Spleen (tissue), 11 donors: ENCODE measurements at regions not wholly inside any gene's neighbourhood (a gene's known extent, or its start where the extent isn't known, plus 50 kb on each side); places are given as distances from the start of the nearest gene placed in this dataset.

Experiments
- DNase-seq: peaks from one replicate; pipeline ENCODE4 v3.0.0-alpha.2; 2020
- H3K27ac ChIP-seq, 8 donors: fragments of 200-600 bp; sonication (generic) in 7 of 8; 1 replicate in 4 of 8; 2 replicates in 4 of 8; pipeline versions ENCODE4 v1.5.0 to v1.8.0; 2016 to 2021; ENCODE audit warnings: inconsistent platforms in 4 of 8, mild to moderate bottlenecking in 4 of 8, moderate library complexity in 1 of 8
- H3K27me3 ChIP-seq, 7 donors: fragments of 200-600 bp; sonication (generic) in 6 of 7; replicated peaks in 1 of 7; 1 replicate in 4 of 7; 2 replicates in 3 of 7; pipeline versions ENCODE4 v1.5.0 to v1.8.0; 2016 to 2021; ENCODE audit warnings: inconsistent platforms in 3 of 7, mild to moderate bottlenecking in 1 of 7
- H3K36me3 ChIP-seq, 6 donors: fragments of 200-600 bp; sonication (generic) in 5 of 6; 1 replicate in 4 of 6; 2 replicates in 2 of 6; pipeline versions ENCODE4 v1.5.0 to v1.8.0; 2016 to 2021; ENCODE audit warnings: inconsistent platforms in 2 of 6
- H3K4me1 ChIP-seq, 6 donors: fragments of 200-600 bp; sonication (generic) in 5 of 6; 1 replicate in 3 of 6; 2 replicates in 3 of 6; pipeline versions ENCODE4 v1.5.0 to v1.8.0; 2016 to 2021; ENCODE audit warnings: inconsistent platforms in 3 of 6
- H3K4me3 ChIP-seq, 8 donors: fragments of 200-600 bp; sonication (generic) in 7 of 8; 1 replicate in 4 of 8; 2 replicates in 4 of 8; pipeline versions ENCODE4 v1.5.0 to v1.8.0; 2016 to 2021; ENCODE audit warnings: inconsistent platforms in 4 of 8, mild to moderate bottlenecking in 4 of 8, moderate library complexity in 2 of 8
- H3K9me3 ChIP-seq, 8 donors: fragments of 200-600 bp; sonication (generic) in 7 of 8; 1 replicate in 4 of 8; 2 replicates in 4 of 8; pipeline versions ENCODE4 v1.5.0 to v1.8.0; 2016 to 2021; ENCODE audit warnings: inconsistent platforms in 4 of 8
- POLR2A ChIP-seq, 3 donors: fragments of 450-650 bp; IDR thresholded peaks; one replicate each; pipeline ENCODE4 v1.5.1; 2017; ENCODE audit warnings: antibody characterized with exemption in 3 of 3, mild to moderate bottlenecking in 1 of 3
- POLR2AphosphoS5 ChIP-seq, 3 donors: sonication (generic); formaldehyde crosslinking; IDR thresholded peaks; one replicate each; pipeline ENCODE4 v1.5.1; 2017; ENCODE audit warnings: antibody characterized with exemption in 3 of 3
- WGBS, 5 donors: extraction: QIAGEN DNeasy Blood & Tissue Kit in 3 of 5; methylation state at CpG; one replicate each; pipeline versions ENCODE4 v1.1.5 to v1.1.7; 2013 to 2018; 5-methylcytosine and 5-hydroxymethylcytosine counted together
- intact Hi-C: fragments of 100-400 bp; cut with DNase I; formaldehyde crosslinking; loops from one replicate; pipeline ENCODE4 v1.15.0; 2023; ENCODE audit warnings: low total_unique reads
- TF ChIP-seq, protein P1 (sequence below), 11 experiments: fragments of 200-600 bp in 7 of 11; fragments of 450-650 bp in 4 of 11; sonication (generic) in 4 of 11; IDR thresholded peaks in 8 of 11; conservative IDR thresholded peaks in 3 of 11; 1 replicate in 7 of 11; 2 replicates in 4 of 11; pipeline versions ENCODE4 v1.4.0 to v1.8.0; 2016 to 2021; ENCODE audit warnings: antibody characterized with exemption in 11 of 11, inconsistent platforms in 4 of 11, mild to moderate bottlenecking in 1 of 11
- donor health status: healthy with polysubstance abuse.
- donor health status: DM: no; HTN: no; CAD: no; lungs with moderate emphysema.
- donor health status: DM: no; HTN: no; CAD: no.
- donor health status: Bipolar disorder and iron deficiency.
- donor health status: healthy.
- donor health status: DM: no; HTN: no; CAD: no.
- donor health status: DM: yes; HTN: yes; CAD: no.

DNA sequence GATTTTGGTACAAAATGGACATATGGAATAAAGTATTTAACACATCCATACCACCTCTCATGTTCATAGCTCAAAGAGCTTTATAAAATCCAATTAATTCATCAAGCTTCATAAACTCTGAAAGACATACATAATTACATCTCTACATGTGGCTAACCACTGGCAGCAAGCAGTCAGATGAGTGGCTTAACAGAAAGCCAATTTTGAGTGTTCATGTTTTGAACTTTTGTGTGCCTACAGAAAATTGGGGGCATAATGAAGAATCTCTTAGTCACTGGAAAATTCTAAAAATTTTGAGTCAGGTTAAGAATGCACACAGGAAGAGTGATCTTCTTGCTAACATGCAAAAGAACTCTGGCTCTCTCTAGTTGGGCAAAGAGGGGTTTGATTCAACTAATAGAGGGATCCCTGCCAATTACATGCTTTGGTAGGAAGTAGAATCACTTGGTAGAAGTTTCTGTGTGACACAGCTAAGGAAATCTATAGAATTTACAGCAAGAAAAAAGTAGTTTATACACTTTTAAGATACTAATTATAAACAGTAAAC lies 287.4 kb downstream of the NOL4 start:
- TF ChIP-seq POLR2A (IDR thresholded peaks at IDR 0.05) (no peak), POLR2AphosphoS5 (IDR thresholded peaks at IDR 0.05) (no peak)
- TF ChIP-seq, protein P1, sequence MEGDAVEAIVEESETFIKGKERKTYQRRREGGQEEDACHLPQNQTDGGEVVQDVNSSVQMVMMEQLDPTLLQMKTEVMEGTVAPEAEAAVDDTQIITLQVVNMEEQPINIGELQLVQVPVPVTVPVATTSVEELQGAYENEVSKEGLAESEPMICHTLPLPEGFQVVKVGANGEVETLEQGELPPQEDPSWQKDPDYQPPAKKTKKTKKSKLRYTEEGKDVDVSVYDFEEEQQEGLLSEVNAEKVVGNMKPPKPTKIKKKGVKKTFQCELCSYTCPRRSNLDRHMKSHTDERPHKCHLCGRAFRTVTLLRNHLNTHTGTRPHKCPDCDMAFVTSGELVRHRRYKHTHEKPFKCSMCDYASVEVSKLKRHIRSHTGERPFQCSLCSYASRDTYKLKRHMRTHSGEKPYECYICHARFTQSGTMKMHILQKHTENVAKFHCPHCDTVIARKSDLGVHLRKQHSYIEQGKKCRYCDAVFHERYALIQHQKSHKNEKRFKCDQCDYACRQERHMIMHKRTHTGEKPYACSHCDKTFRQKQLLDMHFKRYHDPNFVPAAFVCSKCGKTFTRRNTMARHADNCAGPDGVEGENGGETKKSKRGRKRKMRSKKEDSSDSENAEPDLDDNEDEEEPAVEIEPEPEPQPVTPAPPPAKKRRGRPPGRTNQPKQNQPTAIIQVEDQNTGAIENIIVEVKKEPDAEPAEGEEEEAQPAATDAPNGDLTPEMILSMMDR (IDR thresholded peaks at IDR 0.05 in 8 of 11, conservative IDR thresholded peaks at IDR 0.05 in 3 of 11), result no peak
- no peaks in the 10 kb centered on the region for H3K36me3 ChIP-seq
- no peak for DNase-seq
- intact Hi-C loops, result no loop called here
- no peak overlapping the region for H3K27ac ChIP-seq
- H3K9me3 ChIP-seq, result peaks cover 0 to 10% (median 0%) of the 10 kb centered on the region in 8 donors
- H3K4me3 ChIP-seq, result no peak overlapping the region
- H3K4me1 ChIP-seq, result no peaks in the 10 kb centered on the region
- H3K27me3 ChIP-seq, result no peaks in the 10 kb centered on the region

DNA sequence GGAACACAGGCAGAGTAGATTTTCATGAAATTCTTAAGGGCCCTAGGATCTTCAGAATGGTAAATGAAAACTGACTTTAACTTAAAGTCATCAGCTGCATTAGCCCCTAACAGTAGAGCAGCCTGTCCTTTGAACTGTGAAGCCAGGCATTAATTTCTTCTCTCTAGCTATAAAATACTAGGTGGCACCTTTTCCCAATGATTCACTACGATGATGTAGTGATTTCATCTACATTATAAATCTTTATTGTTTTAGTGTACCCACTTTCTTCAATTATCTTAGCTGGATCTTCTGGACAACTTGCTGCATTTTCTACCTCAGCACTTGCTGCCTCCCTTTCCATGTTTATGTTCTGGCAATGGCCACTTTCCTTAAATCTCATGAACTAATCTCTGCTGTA lies 290.5 kb downstream of the NOL4 start:
- intact Hi-C loops, result no loop called here
- H3K27ac ChIP-seq, result no peak overlapping the region
- no peaks in the 10 kb centered on the region for H3K27me3 ChIP-seq
- no peak for DNase-seq
- H3K9me3 ChIP-seq, result no peaks in the 10 kb centered on the region
- WGBS, 5 donors, result 75 to 83% (median 81%) methylated on average over 1 of the region's 1 CpG
- TF ChIP-seq POLR2A (IDR thresholded peaks at IDR 0.05) (no peak), POLR2AphosphoS5 (IDR thresholded peaks at IDR 0.05) (no peak)
- TF ChIP-seq, protein P1 (IDR thresholded peaks at IDR 0.05 in 8 of 11, conservative IDR thresholded peaks at IDR 0.05 in 3 of 11), result no peak
- no peaks in the 10 kb centered on the region for H3K36me3 ChIP-seq
- H3K4me1 ChIP-seq, result no peaks in the 10 kb centered on the region
- H3K4me3 ChIP-seq, result no peak overlapping the region

DNA sequence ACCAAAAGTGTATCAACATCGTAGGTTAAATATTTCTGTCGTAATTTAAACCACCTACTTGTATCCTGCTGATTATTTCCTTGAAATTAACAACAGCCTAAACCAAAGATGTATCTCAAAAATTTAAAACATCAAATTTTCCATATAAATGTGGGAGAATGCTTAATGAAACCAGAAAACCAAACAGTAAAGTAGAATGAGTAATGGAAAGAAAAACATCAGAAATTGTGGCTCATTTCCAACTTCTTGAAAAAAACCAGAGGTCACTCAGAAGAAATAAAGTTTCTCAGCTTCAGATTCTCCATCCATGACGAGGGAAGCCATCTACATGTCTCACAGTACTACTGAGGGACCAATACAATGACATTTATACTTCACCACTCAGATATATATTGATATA lies 296.5 kb downstream of the NOL4 start:
- Histone ChIP-seq H3K27ac (no peak overlapping the region), H3K27me3 (no peaks in the 10 kb centered on the region), H3K4me3 (no peak overlapping the region), H3K4me1 (no peaks in the 10 kb centered on the region), H3K36me3 (no peaks in the 10 kb centered on the region), H3K9me3 (no peaks in the 10 kb centered on the region)
- no peak for DNase-seq
- 57 to 65% (median 60%) methylated on average over 3 of the region's 3 CpGs for WGBS, 5 donors
- TF ChIP-seq POLR2A (IDR thresholded peaks at IDR 0.05) (no peak), POLR2AphosphoS5 (IDR thresholded peaks at IDR 0.05) (no peak)
- TF ChIP-seq, protein P1 (IDR thresholded peaks at IDR 0.05 in 8 of 11, conservative IDR thresholded peaks at IDR 0.05 in 3 of 11), result no peak
- intact Hi-C loops, result no loop called here

DNA sequence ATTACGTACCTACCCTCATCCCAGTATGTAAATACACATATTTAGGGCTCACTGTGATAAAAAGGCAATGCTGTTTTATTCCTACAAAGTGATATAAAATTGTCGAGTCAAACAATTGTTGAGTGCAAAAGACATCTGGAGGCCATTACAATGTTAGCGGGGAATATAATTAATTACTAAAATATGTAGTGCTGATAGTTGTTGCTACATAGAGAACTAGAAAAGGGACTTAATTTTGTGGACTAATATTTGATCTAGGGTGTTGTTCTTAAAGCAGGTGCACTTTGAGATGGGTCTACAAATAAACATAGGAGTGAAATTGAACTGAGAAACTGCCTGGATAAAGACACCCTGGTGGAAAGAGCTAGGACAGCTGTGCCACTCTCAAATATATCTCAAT lies 300.1 kb downstream of the NOL4 start:
- no peaks in the 10 kb centered on the region for H3K27me3 ChIP-seq
- 80 to 88% (median 85%) methylated on average over 3 of the region's 3 CpGs for WGBS, 5 donors
- H3K36me3 ChIP-seq, result no peaks in the 10 kb centered on the region
- no peaks in the 10 kb centered on the region for H3K9me3 ChIP-seq
- H3K27ac ChIP-seq, result no peak overlapping the region
- no peaks in the 10 kb centered on the region for H3K4me1 ChIP-seq
- DNase-seq, result no peak
- TF ChIP-seq, protein P1 (IDR thresholded peaks at IDR 0.05 in 8 of 11, conservative IDR thresholded peaks at IDR 0.05 in 3 of 11), result no peak
- TF ChIP-seq POLR2A (IDR thresholded peaks at IDR 0.05) (no peak), POLR2AphosphoS5 (IDR thresholded peaks at IDR 0.05) (no peak)
- no peak overlapping the region for H3K4me3 ChIP-seq
- intact Hi-C loops, result no loop called here
